ENCODE measurements at regions not wholly inside any gene's neighbourhood (a gene's known extent, or its start where the extent isn't known, plus 50 kb on each side); places are given as distances from the start of the nearest gene placed in this dataset.

GRCh38 chr2:65485839-65486238, 53.4 kb upstream of the SPRED2 start:
- no peak for DNase-seq

- DNase-seq = peak; percentile 2
Observed at GRCh38 chr2:65483763-65484162, 51.4 kb upstream of the SPRED2 start.

- DNase-seq = no peak
Observed at GRCh38 chr2:65482971-65483370, 50.6 kb upstream of the SPRED2 start.
